B cell (primary cell): ENCODE measurements at regions not wholly inside any gene's neighbourhood (a gene's known extent, or its start where the extent isn't known, plus 50 kb on each side); places are given as distances from the start of the nearest gene placed in this dataset.

Source experiments
- ATAC-seq: fragments of 200-7000 bp; cut with Tn5 transposase; one replicate; pipeline ENCODE4 v1.10.0; 2021; ENCODE audit warnings: low read depth, mild to moderate bottlenecking, moderate number of reproducible peaks, moderate library complexity
- CTCF ChIA-PET: fragments of 350-600 bp; sonication (Branson Sonifier 250); formaldehyde crosslinking; loops from one replicate; lab custom pipeline; 2021; ENCODE audit warnings: antibody characterized with exemption, inconsistent platforms; lab: Charles Lee
- POLR2A ChIA-PET: fragments of 350-600 bp; sonication (Branson Sonifier 250); formaldehyde crosslinking; loops from one replicate; lab custom pipeline; 2021; ENCODE audit warnings: antibody characterized with exemption; lab: Charles Lee
- DNase-seq: peaks from one replicate; pipeline ENCODE4 v3.0.0; 2013
- H2AFZ ChIP-seq: 2 replicates; pipeline ENCODE4 v1.6.1; 2012; ENCODE audit warnings: mild to moderate bottlenecking, low read depth, low read length; ENCODE audit not compliant: insufficient read depth, poor library complexity, severe bottlenecking
- H3K27ac ChIP-seq, 2 donors: 1 replicate in 1 of 2; 2 replicates in 1 of 2; pipeline ENCODE4 v1.5.1; 2012 to 2013; ENCODE audit warnings: low read length in 2 of 2, mild to moderate bottlenecking in 2 of 2, moderate library complexity in 1 of 2
- H3K27me3 ChIP-seq, 4 experiments: fragments of 200-600 bp in 1 of 4; sonication (generic) in 1 of 4; replicated peaks in 1 of 4; 1 replicate in 2 of 4; 2 replicates in 2 of 4; pipeline versions ENCODE4 v1.6.1 to v1.7.0; 2013 to 2016; ENCODE audit warnings: low read length in 3 of 4, mild to moderate bottlenecking in 2 of 4, mixed read lengths in 1 of 4, moderate library complexity in 1 of 4; ENCODE audit not compliant: insufficient read depth in 4 of 4, control insufficient read depth in 3 of 4; ENCODE audit errors: control extremely low read depth in 1 of 4
- H3K36me3 ChIP-seq, 2 experiments: replicated peaks in 1 of 2; 1 replicate in 1 of 2; 2 replicates in 1 of 2; pipeline versions ENCODE4 v1.6.1 to v1.7.1; 2013; ENCODE audit warnings: low read length in 1 of 2; ENCODE audit not compliant: insufficient read depth in 2 of 2, control insufficient read depth in 1 of 2; ENCODE audit errors: control extremely low read depth in 1 of 2, extremely low read depth in 1 of 2
- H3K4me1 ChIP-seq, 2 donors: fragments of 200-600 bp in 1 of 2; sonication (generic) in 1 of 2; 1 replicate in 1 of 2; 2 replicates in 1 of 2; pipeline versions ENCODE4 v1.5.1 to v1.6.1; 2013 to 2017; ENCODE audit warnings: low read length in 2 of 2; ENCODE audit not compliant: control insufficient read depth in 2 of 2, insufficient read depth in 2 of 2
- H3K4me2 ChIP-seq: replicated peaks from 2 replicates; pipeline ENCODE3; 2012; ENCODE audit warnings: mild to moderate bottlenecking, low read depth, low read length; ENCODE audit not compliant: poor library complexity, severe bottlenecking
- H3K4me3 ChIP-seq, 5 experiments: fragments of 200-600 bp in 1 of 5; sonication (generic) in 1 of 5; 1 replicate in 3 of 5; 2 replicates in 2 of 5; pipeline versions ENCODE4 v1.5.1 to v1.7.0; 2011 to 2016; ENCODE audit warnings: low read length in 4 of 5, mild to moderate bottlenecking in 4 of 5, low read depth in 2 of 5, control low read depth in 1 of 5, moderate library complexity in 1 of 5; ENCODE audit not compliant: insufficient read depth in 1 of 5; ENCODE audit errors: control extremely low read depth in 1 of 5, extremely low read depth in 1 of 5
- H3K79me2 ChIP-seq: fragments of 200-600 bp; sonication (generic); one replicate; pipeline ENCODE4 v1.6.0; 2016; ENCODE audit warnings: low read length; ENCODE audit not compliant: control insufficient read depth, insufficient read depth
- H3K9ac ChIP-seq: fragments of 200-600 bp; sonication (generic); 2 replicates; pipeline ENCODE4 v1.6.1; 2017; ENCODE audit warnings: mild to moderate bottlenecking, low read length, moderate library complexity
- H3K9me3 ChIP-seq, 3 donors: one replicate each; pipeline versions ENCODE4 v1.6.1 to v1.7.1; 2013; ENCODE audit warnings: low read length in 2 of 3; ENCODE audit not compliant: control insufficient read depth in 2 of 3, insufficient read depth in 1 of 3; ENCODE audit errors: control extremely low read depth in 1 of 3
- H4K20me1 ChIP-seq: 2 replicates; pipeline ENCODE4 v1.6.0; 2012; ENCODE audit warnings: mild to moderate bottlenecking, low read length; ENCODE audit not compliant: insufficient read depth, control insufficient read depth, poor library complexity, severe bottlenecking
- H3K27ac Mint-ChIP-seq: one replicate; pipeline ENCODE4 v1.8.0; 2021; ENCODE audit warnings: mixed read lengths
- H3K27me3 Mint-ChIP-seq: one replicate; pipeline ENCODE4 v1.8.0; 2021; ENCODE audit warnings: mixed read lengths
- H3K4me1 Mint-ChIP-seq: one replicate; pipeline ENCODE4 v1.8.0; 2021; ENCODE audit warnings: mixed read lengths
- H3K4me3 Mint-ChIP-seq: one replicate; pipeline ENCODE4 v1.8.0; 2021; ENCODE audit warnings: mixed read lengths
- H3K9me3 Mint-ChIP-seq: one replicate; pipeline ENCODE4 v1.8.0; 2022; ENCODE audit warnings: mixed read lengths; ENCODE audit not compliant: insufficient read depth
- CTCF ChIP-seq: fragments of 200-600 bp; IDR thresholded peaks from one replicate; pipeline ENCODE4 v1.8.0; 2022; ENCODE audit warnings: antibody characterized with exemption, mild to moderate bottlenecking
- EZH2 ChIP-seq: IDR thresholded peaks from 2 replicates; pipeline ENCODE4 v1.6.1; 2012; ENCODE audit warnings: borderline replicate concordance, low read depth, mild to moderate bottlenecking, moderate library complexity, low read length; ENCODE audit not compliant: insufficient read depth, poor library complexity, severe bottlenecking
- WGBS: methylation state at CpG from one replicate; pipeline ENCODE4 v1.1.5; 2013; ENCODE audit warnings: missing lambda C conversion rate; ENCODE audit not compliant: insufficient coverage; 5-methylcytosine and 5-hydroxymethylcytosine counted together
- intact Hi-C: fragments of 100-400 bp; cut with micrococcal nuclease; formaldehyde crosslinking; loops from one replicate; pipeline ENCODE4 v1.10.0; 2022

- H2AFZ ChIP-seq: no peak overlapping the region
- H3K36me3 ChIP-seq: no peaks in the 10 kb centered on the region
- no peak overlapping the region for H3K27ac ChIP-seq
- Mint-ChIP-seq H3K27me3 (no peaks in the 10 kb centered on the region), H3K27ac (no peak overlapping the region), H3K9me3 (no peaks in the 10 kb centered on the region), H3K4me1 (no peaks in the 10 kb centered on the region), H3K4me3 (no peak overlapping the region)
- no peaks in the 10 kb centered on the region for H3K79me2 ChIP-seq
- ATAC-seq: no peak
- no peaks in the 10 kb centered on the region for H4K20me1 ChIP-seq
- no peaks in the 10 kb centered on the region for H3K9me3 ChIP-seq
- CTCF ChIA-PET: no interaction called here
- no CpG with 5 or more reads among the region's 2 CpGs for WGBS
- H3K27me3 ChIP-seq: no peaks in the 10 kb centered on the region
- no peak overlapping the region for H3K4me3 ChIP-seq
- POLR2A ChIA-PET: no interaction called here
- intact Hi-C loops: no loop called here
- no peak overlapping the region for H3K4me2 ChIP-seq
- TF ChIP-seq CTCF: no peak
- no peak for TF ChIP-seq EZH2
- no peak for DNase-seq
- H3K4me1 ChIP-seq: no peaks in the 10 kb centered on the region
- no peak overlapping the region for H3K9ac ChIP-seq
Observed at GRCh38 chr4:91909963-91910362, 393.8 kb upstream of the GRID2 start.

- POLR2A ChIA-PET: no interaction called here
- H3K9me3 ChIP-seq: no peaks in the 10 kb centered on the region
- H3K4me3 ChIP-seq: no peak overlapping the region
- H3K36me3 ChIP-seq: no peaks in the 10 kb centered on the region
- intact Hi-C loops: no loop called here
- no peak for ATAC-seq
- no peaks in the 10 kb centered on the region for H3K27me3 ChIP-seq
- no peak for TF ChIP-seq CTCF
- no peak for TF ChIP-seq EZH2
- Mint-ChIP-seq H3K4me3 (no peak overlapping the region), H3K9me3 (no peaks in the 10 kb centered on the region), H3K4me1 (no peaks in the 10 kb centered on the region), H3K27ac (no peak overlapping the region), H3K27me3 (no peaks in the 10 kb centered on the region)
- CTCF ChIA-PET: no interaction called here
- no peak overlapping the region for H3K4me2 ChIP-seq
- no peak for DNase-seq
- H2AFZ ChIP-seq: no peak overlapping the region
- H3K9ac ChIP-seq: no peak overlapping the region
- 88% methylated on average over 1 of the region's 1 CpG for WGBS
- H4K20me1 ChIP-seq: no peaks in the 10 kb centered on the region
- H3K79me2 ChIP-seq: no peaks in the 10 kb centered on the region
- no peaks in the 10 kb centered on the region for H3K4me1 ChIP-seq
- H3K27ac ChIP-seq: no peak overlapping the region
Observed at GRCh38 chr4:91914176-91914804, 389.5 kb upstream of the GRID2 start.
